ENCODE measurements at regions not wholly inside any gene's neighbourhood (a gene's known extent, or its start where the extent isn't known, plus 50 kb on each side); places are given as distances from the start of the nearest gene placed in this dataset.

- no peaks in the 10 kb centered on the region for H3K9me3 ChIP-seq
- TF ChIP-seq CTCF (IDR thresholded peaks at IDR 0.05): no peak
- no peaks in the 10 kb centered on the region for H3K36me3 ChIP-seq
- ATAC-seq (no peak), DNase-seq (no peak)
- no peaks in the 10 kb centered on the region for H3K4me1 ChIP-seq
- H3K27ac ChIP-seq: no peak overlapping the region
- intact Hi-C loops (cut with DNase I): no loop called here
- H3K4me3 ChIP-seq: no peak overlapping the region
- no peaks in the 10 kb centered on the region for H3K27me3 ChIP-seq
These were observed 332.3 kb upstream of the DPYD start for GRCh38 chr1:98253145-98253544.

GRCh38 chr1:98251497-98251896 lies 330.7 kb upstream of the DPYD start:
- no peak for TF ChIP-seq CTCF (IDR thresholded peaks at IDR 0.05)
- Histone ChIP-seq H3K9me3 (no peaks in the 10 kb centered on the region), H3K27me3 (no peaks in the 10 kb centered on the region), H3K4me1 (no peaks in the 10 kb centered on the region), H3K27ac (no peak overlapping the region), H3K36me3 (no peaks in the 10 kb centered on the region), H3K4me3 (no peak overlapping the region)
- no peak for ATAC-seq
- intact Hi-C loops (cut with DNase I): no loop called here
- no peak for DNase-seq

- intact Hi-C loops (cut with DNase I): no loop called here
- ATAC-seq: no peak
These were observed 311.8 kb upstream of the DPYD start for GRCh38 chr1:98232678-98233077.

GRCh38 chr1:98222706-98223105 lies 301.9 kb upstream of the DPYD start:
- H3K27me3 ChIP-seq: no peaks in the 10 kb centered on the region
- TF ChIP-seq CTCF (IDR thresholded peaks at IDR 0.05): no peak
- intact Hi-C loops (cut with DNase I): no loop called here
- H3K9me3 ChIP-seq: no peaks in the 10 kb centered on the region
- no peak for DNase-seq
- H3K36me3 ChIP-seq: no peaks in the 10 kb centered on the region
- ATAC-seq: no peak
- no peak overlapping the region for H3K27ac ChIP-seq
- no peaks in the 10 kb centered on the region for H3K4me1 ChIP-seq
- H3K4me3 ChIP-seq: no peak overlapping the region

More at GRCh38 chr1:98232678-98233077, 311.8 kb upstream of the DPYD start:
- Histone ChIP-seq H3K27ac (no peak overlapping the region), H3K27me3 (no peaks in the 10 kb centered on the region), H3K9me3 (no peaks in the 10 kb centered on the region), H3K36me3 (no peaks in the 10 kb centered on the region), H3K4me3 (no peak overlapping the region), H3K4me1 (no peaks in the 10 kb centered on the region)
- no peak for TF ChIP-seq CTCF (IDR thresholded peaks at IDR 0.05)
- no peak for DNase-seq

GRCh38 chr1:98221923-98222322 lies 301.1 kb upstream of the DPYD start:
- no peaks in the 10 kb centered on the region for H3K27me3 ChIP-seq
- no peak overlapping the region for H3K27ac ChIP-seq
- no peaks in the 10 kb centered on the region for H3K36me3 ChIP-seq
- intact Hi-C loops (cut with DNase I): no loop called here
- H3K4me1 ChIP-seq: no peaks in the 10 kb centered on the region
- no peaks in the 10 kb centered on the region for H3K9me3 ChIP-seq
- H3K4me3 ChIP-seq: no peak overlapping the region
- ATAC-seq (no peak), DNase-seq (no peak)
- TF ChIP-seq CTCF (IDR thresholded peaks at IDR 0.05): no peak

GRCh38 chr1:98217601-98218000 lies 296.8 kb upstream of the DPYD start:
- DNase-seq (no peak), ATAC-seq (no peak)
- H3K27me3 ChIP-seq: no peaks in the 10 kb centered on the region
- no peak for TF ChIP-seq CTCF (IDR thresholded peaks at IDR 0.05)
- H3K9me3 ChIP-seq: no peaks in the 10 kb centered on the region
- H3K36me3 ChIP-seq: no peaks in the 10 kb centered on the region
- no peaks in the 10 kb centered on the region for H3K4me1 ChIP-seq
- H3K4me3 ChIP-seq: no peak overlapping the region
- H3K27ac ChIP-seq: no peak overlapping the region
- intact Hi-C loops (cut with DNase I): no loop called here
